Subcutaneous abdominal adipose tissue (tissue), 5 donors: ENCODE measurements at regions not wholly inside any gene's neighbourhood (a gene's known extent, or its start where the extent isn't known, plus 50 kb on each side); places are given as distances from the start of the nearest gene placed in this dataset.

Source experiments
- H3K27ac ChIP-seq: one replicate; pipeline ENCODE4 v1.7.0; 2013; ENCODE audit warnings: low read depth, mild to moderate bottlenecking, inconsistent platforms, low read length, moderate library complexity
- H3K27me3 ChIP-seq, 5 donors: one replicate each; pipeline ENCODE4 v1.7.0; 2013; ENCODE audit warnings: low read length in 5 of 5, inconsistent platforms in 1 of 5; ENCODE audit not compliant: control insufficient read depth in 5 of 5, insufficient read depth in 4 of 5
- H3K36me3 ChIP-seq, 5 donors: one replicate each; pipeline ENCODE4 v1.7.0; 2013; ENCODE audit warnings: low read length in 5 of 5; ENCODE audit not compliant: control insufficient read depth in 5 of 5, insufficient read depth in 5 of 5
- H3K4me1 ChIP-seq, 5 donors: one replicate each; pipeline ENCODE4 v1.7.0; 2013; ENCODE audit warnings: low read length in 5 of 5, mild to moderate bottlenecking in 3 of 5, moderate library complexity in 1 of 5; ENCODE audit not compliant: control insufficient read depth in 5 of 5, insufficient read depth in 5 of 5
- H3K4me3 ChIP-seq, 5 donors: one replicate each; pipeline ENCODE4 v1.7.0; 2013; ENCODE audit warnings: low read length in 5 of 5, low read depth in 1 of 5
- H3K9ac ChIP-seq, 5 donors: one replicate each; pipeline ENCODE4 v1.7.0; 2013; ENCODE audit warnings: low read length in 5 of 5, mild to moderate bottlenecking in 4 of 5, moderate library complexity in 3 of 5
- H3K9me3 ChIP-seq, 5 donors: one replicate each; pipeline ENCODE4 v1.7.0; 2013; ENCODE audit warnings: low read length in 5 of 5; ENCODE audit not compliant: control insufficient read depth in 5 of 5
- donor health status: healthy.
- donor health status: healthy.
- donor health status: healthy.
- donor health status: healthy.
- donor health status: healthy.

DNA sequence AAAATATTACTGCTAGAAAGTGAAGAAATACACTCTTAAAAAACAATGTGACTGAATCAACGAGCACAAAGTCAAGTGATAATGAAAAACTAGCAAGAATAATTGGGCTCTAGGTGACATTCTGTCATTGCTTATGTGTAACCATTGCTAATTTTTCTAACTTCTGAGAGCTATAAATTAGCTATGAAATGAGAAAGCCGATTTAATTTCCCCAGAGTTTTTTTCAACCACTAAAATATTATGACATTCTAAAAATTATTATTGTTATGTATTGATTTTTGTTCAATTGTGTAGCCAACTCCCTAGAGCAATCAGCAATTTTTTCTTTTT, 458.6 kb upstream of the ATXN8OS start:
- Histone ChIP-seq H3K36me3 (no peaks in the 10 kb centered on the region), H3K4me3 (no peak overlapping the region), H3K27ac (no peak overlapping the region), H3K4me1 (no peaks in the 10 kb centered on the region), H3K9ac (no peak overlapping the region), H3K27me3 (no peaks in the 10 kb centered on the region), H3K9me3 (peaks cover 0 to 9% (median 2%) of the 10 kb centered on the region in 5 donors)

DNA sequence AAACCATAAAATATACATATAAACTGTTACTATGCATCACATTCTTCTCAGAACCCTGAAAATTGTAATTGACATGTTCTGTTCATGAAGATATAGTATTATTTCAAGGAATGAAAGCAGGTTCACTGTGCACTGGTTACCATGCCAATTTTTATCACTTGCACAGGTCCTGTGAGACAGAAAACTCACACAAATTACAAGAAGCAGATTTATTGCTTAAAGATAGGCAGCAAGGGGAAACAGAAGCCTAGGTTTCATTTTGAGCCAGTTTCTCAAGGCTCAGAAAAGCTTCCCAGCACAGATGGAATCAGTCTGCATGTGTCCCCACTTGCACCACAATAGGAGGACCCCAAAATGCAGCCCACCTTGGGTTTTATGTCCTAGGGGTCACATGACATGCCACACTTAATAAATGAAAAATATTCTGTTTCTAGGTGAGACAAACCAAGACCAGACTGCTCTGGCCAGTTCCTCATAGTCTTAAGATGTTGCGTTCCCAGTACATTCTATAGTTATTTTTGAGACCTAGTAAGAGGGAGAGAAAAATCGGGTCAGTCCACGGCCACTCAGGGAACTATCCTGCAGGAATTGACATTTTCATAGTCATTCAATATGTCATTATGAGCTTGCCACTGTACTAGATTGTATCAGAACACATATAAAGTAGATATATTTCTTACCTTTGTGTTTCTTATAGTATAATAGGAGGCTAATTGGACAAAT, 459.1 kb upstream of the ATXN8OS start:
- no peak overlapping the region for H3K9ac ChIP-seq
- H3K4me3 ChIP-seq, result no peak overlapping the region
- H3K36me3 ChIP-seq, result no peaks in the 10 kb centered on the region
- no peaks in the 10 kb centered on the region for H3K4me1 ChIP-seq
- peaks cover 0 to 9% (median 2%) of the 10 kb centered on the region in 5 donors for H3K9me3 ChIP-seq
- H3K27me3 ChIP-seq, result no peaks in the 10 kb centered on the region
- H3K27ac ChIP-seq, result no peak overlapping the region

DNA sequence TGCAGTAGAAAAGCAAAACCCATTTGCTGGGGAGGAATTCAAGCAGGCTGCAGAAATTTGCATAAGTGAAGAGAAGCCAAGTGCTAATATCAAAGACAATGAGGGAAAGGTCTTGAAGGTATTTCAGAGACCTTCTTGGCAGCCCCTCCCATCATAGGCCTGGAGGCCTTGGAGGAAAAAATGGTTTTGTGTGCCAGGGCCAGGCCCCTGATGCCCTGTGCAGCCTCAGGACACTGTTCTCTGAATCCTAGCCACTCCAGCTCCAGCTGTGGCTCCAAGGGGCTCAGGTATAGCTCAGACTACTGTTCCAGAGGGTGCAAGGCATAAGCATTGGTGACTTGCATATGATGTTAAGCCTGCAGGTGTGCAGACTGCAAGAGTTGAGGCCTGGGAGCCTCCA, 463.2 kb upstream of the ATXN8OS start:
- no peak overlapping the region for H3K9ac ChIP-seq
- H3K4me3 ChIP-seq, result no peak overlapping the region
- H3K27ac ChIP-seq, result no peak overlapping the region
- no peaks in the 10 kb centered on the region for H3K36me3 ChIP-seq
- H3K27me3 ChIP-seq, result no peaks in the 10 kb centered on the region
- peaks cover 0 to 9% (median 3%) of the 10 kb centered on the region in 5 donors for H3K9me3 ChIP-seq
- H3K4me1 ChIP-seq, result no peaks in the 10 kb centered on the region

DNA sequence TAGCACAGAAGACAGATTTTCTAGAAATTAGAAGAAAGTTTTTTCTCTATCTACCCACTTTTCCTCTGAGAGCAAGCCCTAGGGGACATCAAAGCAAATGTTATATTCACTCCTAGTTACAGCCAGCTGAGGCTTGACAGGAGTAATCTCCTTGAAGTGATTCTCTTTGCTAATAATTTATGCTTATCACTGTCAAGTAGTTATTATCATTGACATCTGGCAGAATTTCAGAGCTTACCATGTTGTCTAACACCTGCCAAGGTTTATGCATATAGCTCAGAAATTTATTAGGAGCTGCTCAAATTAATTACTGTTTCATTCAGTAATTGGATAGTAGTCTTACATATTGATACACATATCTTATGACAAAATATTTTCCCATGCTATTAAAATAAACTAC, 465.9 kb upstream of the ATXN8OS start:
- H3K27ac ChIP-seq, result no peak overlapping the region
- no peaks in the 10 kb centered on the region for H3K4me1 ChIP-seq
- H3K9me3 ChIP-seq, result peaks cover 0 to 12% (median 4%) of the 10 kb centered on the region in 5 donors
- no peaks in the 10 kb centered on the region for H3K27me3 ChIP-seq
- H3K9ac ChIP-seq, result no peak overlapping the region
- H3K36me3 ChIP-seq, result no peaks in the 10 kb centered on the region
- no peak overlapping the region for H3K4me3 ChIP-seq

DNA sequence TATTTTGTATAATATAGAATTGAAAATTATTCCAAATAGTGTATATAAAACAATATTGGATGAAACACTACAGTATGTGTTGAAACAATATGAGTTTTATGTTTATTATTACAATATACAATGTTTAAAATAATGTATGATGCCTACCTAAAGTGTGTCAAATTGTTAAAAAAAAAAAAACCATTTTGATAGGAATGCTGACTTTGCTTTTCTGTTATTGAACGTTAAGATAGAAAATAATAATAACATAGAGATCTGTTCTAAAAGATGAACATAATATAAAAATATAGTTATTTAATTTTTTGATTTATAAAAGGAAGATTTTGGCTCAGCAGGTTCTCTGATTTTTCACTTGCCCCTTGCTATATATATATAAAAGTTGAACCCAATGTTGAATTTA, 474.6 kb upstream of the ATXN8OS start:
- H3K9ac ChIP-seq, result no peak overlapping the region
- H3K27me3 ChIP-seq, result no peaks in the 10 kb centered on the region
- no peak overlapping the region for H3K27ac ChIP-seq
- H3K4me1 ChIP-seq, result no peaks in the 10 kb centered on the region
- no peak overlapping the region for H3K4me3 ChIP-seq
- no peaks in the 10 kb centered on the region for H3K36me3 ChIP-seq
- no peaks in the 10 kb centered on the region for H3K9me3 ChIP-seq

DNA sequence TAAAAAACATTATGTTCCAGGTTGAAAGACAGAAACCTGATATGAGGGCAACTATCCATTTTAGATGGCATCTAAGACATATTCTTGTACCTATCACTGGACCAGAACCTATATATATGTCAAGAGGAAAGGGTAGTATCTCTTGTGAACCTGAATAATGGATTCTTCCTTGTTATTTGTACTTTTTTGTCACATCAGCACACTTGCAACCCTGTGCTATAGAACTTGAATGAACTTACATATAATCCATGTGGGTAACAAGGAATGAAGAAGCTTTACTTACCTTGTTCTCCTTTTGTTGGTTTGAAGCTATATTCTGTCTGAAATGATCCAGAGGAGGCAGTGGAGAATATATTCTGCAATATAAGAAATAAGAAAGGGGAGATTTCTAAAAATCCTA, 483.7 kb upstream of the ATXN8OS start:
- Histone ChIP-seq H3K36me3 (no peaks in the 10 kb centered on the region), H3K4me3 (no peak overlapping the region), H3K9ac (no peak overlapping the region), H3K4me1 (no peaks in the 10 kb centered on the region), H3K27ac (no peak overlapping the region), H3K27me3 (no peaks in the 10 kb centered on the region), H3K9me3 (no peaks in the 10 kb centered on the region)

DNA sequence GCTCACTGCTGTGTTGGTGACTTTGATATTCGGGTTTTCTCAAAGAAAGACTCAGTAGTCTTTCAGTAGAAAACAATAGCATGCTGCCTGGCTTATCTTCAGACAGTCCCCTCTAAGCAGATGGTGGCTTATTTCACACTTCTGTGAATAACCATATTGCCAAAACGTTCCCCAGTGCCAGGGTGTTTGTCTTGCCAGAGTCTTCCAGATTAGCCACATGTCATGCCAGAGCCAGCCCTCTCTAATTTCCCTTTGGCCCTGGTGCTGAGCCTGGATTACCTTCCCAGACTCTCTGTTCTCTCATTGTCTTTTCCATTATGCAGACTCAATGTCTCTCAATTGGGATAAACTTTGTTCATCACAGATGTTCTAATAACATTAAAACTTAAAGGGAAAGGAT, 488.0 kb upstream of the ATXN8OS start:
- Histone ChIP-seq H3K4me1 (no peaks in the 10 kb centered on the region), H3K27ac (no peak overlapping the region), H3K27me3 (no peaks in the 10 kb centered on the region)

DNA sequence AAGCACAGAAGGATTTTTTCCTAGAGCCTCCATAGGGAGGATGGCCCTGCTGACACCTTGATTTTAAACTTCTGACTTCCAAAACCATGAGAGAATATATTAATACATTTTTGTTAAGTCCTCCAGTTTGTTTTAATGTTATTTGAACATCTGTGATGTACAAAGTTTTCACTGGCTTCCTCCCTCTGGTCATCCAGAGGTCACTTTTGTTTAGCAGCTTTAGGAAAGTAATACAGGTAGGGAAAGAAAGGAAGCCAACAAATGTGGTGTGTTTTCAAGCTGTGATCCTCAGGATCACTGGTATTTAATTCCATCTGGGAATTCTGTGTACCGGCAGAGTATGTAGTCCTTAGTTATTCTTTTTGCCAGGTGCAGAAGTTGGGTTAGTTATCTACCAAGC, 488.8 kb upstream of the ATXN8OS start:
- Histone ChIP-seq H3K4me3 (no peak overlapping the region), H3K36me3 (no peaks in the 10 kb centered on the region), H3K27ac (no peak overlapping the region), H3K4me1 (no peaks in the 10 kb centered on the region), H3K9ac (no peak overlapping the region), H3K27me3 (no peaks in the 10 kb centered on the region), H3K9me3 (no peaks in the 10 kb centered on the region)

More for the DNA sequence above, 488.0 kb upstream of the ATXN8OS start:
- no peak overlapping the region for H3K4me3 ChIP-seq
- H3K9me3 ChIP-seq, result no peaks in the 10 kb centered on the region
- no peaks in the 10 kb centered on the region for H3K36me3 ChIP-seq
- no peak overlapping the region for H3K9ac ChIP-seq

DNA sequence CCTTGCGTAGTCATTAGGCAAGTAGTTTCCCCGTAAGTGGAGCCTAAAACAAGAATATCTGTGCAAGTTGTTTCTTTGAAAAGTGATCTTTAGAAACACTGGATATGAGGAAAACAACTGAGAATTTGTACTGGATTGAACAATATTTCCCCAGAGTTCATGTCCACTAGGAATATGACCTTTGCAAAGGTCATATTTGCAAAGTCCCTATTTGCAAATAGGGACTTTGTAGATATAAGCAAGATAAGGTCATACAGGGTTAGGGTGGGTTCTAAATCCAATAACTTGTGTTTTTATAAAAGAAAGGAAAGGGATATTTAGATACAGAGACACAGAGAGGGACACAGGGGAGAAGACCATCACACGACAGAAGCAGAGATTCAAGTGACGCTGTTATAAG, 489.2 kb upstream of the ATXN8OS start:
- Histone ChIP-seq H3K4me1 (no peaks in the 10 kb centered on the region), H3K36me3 (no peaks in the 10 kb centered on the region), H3K9ac (no peak overlapping the region), H3K9me3 (no peaks in the 10 kb centered on the region), H3K27ac (no peak overlapping the region), H3K4me3 (no peak overlapping the region), H3K27me3 (no peaks in the 10 kb centered on the region)

DNA sequence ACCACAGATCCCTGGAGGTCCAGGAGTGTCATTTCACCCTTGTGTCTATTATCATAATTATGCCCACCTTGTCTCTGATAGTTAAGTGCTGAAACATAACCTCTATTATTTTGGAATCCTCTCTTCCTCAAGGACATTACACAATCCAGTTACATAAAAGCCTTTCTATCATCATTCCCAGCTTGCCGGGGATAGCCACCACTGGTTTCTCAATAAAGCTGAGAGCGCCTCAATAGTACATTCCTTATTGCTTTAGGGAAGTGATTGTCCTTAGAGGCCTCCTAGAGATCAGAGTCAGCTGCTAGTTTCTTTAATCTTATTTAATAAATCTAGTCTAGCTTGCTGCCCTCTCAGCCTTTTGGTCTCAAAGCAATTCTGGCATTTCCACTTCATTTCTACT, 490.0 kb upstream of the ATXN8OS start:
- Histone ChIP-seq H3K9me3 (no peaks in the 10 kb centered on the region), H3K9ac (no peak overlapping the region), H3K36me3 (no peaks in the 10 kb centered on the region), H3K4me1 (no peaks in the 10 kb centered on the region), H3K27ac (no peak overlapping the region), H3K27me3 (no peaks in the 10 kb centered on the region), H3K4me3 (no peak overlapping the region)

DNA sequence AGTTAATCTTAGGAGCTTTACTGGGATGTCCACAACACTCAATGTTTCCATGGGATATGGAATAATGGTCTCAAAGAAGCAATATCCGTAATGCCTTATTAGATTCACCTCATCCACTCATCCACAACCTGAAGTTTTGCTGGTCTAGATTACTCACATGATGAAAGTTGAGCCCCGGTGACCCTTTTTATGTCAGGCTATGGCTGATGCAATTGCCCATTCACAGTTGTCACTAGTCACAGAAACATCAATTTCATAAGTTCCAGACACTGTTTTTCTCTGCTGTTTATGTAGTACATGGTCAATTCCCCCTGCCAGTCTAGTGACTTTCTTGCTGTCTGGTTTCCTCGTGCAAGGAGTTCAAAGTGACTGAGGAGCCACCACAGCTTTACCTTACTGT, 491.2 kb upstream of the ATXN8OS start:
- H3K27ac ChIP-seq, result no peak overlapping the region
- no peaks in the 10 kb centered on the region for H3K4me1 ChIP-seq
- H3K4me3 ChIP-seq, result no peak overlapping the region
- H3K27me3 ChIP-seq, result no peaks in the 10 kb centered on the region
- no peaks in the 10 kb centered on the region for H3K9me3 ChIP-seq
- no peaks in the 10 kb centered on the region for H3K36me3 ChIP-seq
- no peak overlapping the region for H3K9ac ChIP-seq
